ENCODE measurements at regions not wholly inside any gene's neighbourhood (a gene's known extent, or its start where the extent isn't known, plus 50 kb on each side); places are given as distances from the start of the nearest gene placed in this dataset.
"Not testable (repeated sequence)": the region's sequence is repeated elsewhere in the genome, so short reads cannot be mapped to it uniquely, and the experiment has no call there.

DNA sequence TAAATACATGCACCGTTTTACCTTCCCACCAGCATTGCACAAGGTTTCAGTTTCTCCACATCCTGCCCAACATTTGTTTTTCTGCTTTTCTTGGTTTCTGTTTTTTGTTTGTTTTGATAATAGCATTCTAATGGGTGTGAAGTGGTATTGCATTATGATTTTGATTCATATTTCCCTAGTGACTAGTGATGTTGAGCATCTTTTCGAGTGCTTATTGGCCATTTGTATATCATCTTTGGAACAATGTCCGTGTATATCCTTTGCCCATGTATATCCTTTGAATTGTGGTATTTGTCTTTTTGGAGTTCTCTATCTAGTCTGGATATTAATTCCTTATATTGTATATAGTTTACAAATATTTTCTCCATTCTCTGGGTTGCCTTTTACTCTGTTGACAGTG is 2914.8 kb upstream of the OR11H1 start:
- TF ChIP-seq, protein P1, sequence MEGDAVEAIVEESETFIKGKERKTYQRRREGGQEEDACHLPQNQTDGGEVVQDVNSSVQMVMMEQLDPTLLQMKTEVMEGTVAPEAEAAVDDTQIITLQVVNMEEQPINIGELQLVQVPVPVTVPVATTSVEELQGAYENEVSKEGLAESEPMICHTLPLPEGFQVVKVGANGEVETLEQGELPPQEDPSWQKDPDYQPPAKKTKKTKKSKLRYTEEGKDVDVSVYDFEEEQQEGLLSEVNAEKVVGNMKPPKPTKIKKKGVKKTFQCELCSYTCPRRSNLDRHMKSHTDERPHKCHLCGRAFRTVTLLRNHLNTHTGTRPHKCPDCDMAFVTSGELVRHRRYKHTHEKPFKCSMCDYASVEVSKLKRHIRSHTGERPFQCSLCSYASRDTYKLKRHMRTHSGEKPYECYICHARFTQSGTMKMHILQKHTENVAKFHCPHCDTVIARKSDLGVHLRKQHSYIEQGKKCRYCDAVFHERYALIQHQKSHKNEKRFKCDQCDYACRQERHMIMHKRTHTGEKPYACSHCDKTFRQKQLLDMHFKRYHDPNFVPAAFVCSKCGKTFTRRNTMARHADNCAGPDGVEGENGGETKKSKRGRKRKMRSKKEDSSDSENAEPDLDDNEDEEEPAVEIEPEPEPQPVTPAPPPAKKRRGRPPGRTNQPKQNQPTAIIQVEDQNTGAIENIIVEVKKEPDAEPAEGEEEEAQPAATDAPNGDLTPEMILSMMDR (IDR thresholded peaks at IDR 0.05): no peak
- no peaks in the 10 kb centered on the region for H3K4me1 Mint-ChIP-seq
- no peak for DNase-seq
- H3K36me3 ChIP-seq (ENCODE audit: control insufficient read depth, insufficient read depth, low read length): no peaks in the 10 kb centered on the region
- H3K27ac ChIP-seq (ENCODE audit: low read length): no peak overlapping the region
- peaks cover 13% of the 10 kb centered on the region for H3K9me3 ChIP-seq (ENCODE audit: control insufficient read depth, insufficient read depth, low read length)
- ATAC-seq: no peak
- H3K4me3 ChIP-seq (ENCODE audit: low read length): no peak overlapping the region
- peaks cover 13 to 14% of the 10 kb centered on the region in 2 donors for H3K9me3 Mint-ChIP-seq
- intact Hi-C loops (cut with micrococcal nuclease): no loop called here
- H3K4me1 ChIP-seq (ENCODE audit: control insufficient read depth, insufficient read depth, low read length): no peaks in the 10 kb centered on the region
- no peak overlapping the region for H3K4me3 Mint-ChIP-seq
- no peaks in the 10 kb centered on the region for H3K27me3 Mint-ChIP-seq (ENCODE audit: low read depth in 2 of 2)
- H3K27me3 ChIP-seq (ENCODE audit: control insufficient read depth, insufficient read depth, low read length): no peaks in the 10 kb centered on the region
- no peak overlapping the region for H3K27ac Mint-ChIP-seq
- WGBS (ENCODE audit: insufficient coverage): 70% methylated on average over 3 of the region's 3 CpGs
- peaks cover 19% of the 10 kb centered on the region for H3K36me3 Mint-ChIP-seq

DNA sequence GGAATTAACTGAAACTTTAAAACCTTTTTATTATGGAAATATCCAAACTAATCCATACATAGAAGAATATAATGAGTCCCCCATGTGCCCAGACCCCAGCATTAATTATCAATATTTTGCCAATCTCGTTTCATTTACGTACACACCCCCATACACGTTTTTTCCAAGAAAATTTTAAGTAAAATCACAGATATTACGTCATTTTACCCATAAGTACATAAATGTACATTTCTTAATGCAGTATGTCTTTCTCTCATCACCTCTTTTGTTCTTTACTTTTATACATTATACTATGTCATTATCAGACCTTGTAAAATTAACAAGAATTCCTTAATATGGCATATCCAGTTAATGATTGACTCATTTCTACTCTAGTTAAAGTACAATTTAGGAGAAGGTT is 2914.1 kb upstream of the OR11H1 start:
- ATAC-seq; H3K4me3 ChIP-seq (ENCODE audit: low read length); H3K27ac ChIP-seq (ENCODE audit: low read length); DNase-seq; H3K36me3 ChIP-seq (ENCODE audit: control insufficient read depth, insufficient read depth, low read length); H3K27ac Mint-ChIP-seq; intact Hi-C loops (cut with micrococcal nuclease); H3K4me1 ChIP-seq (ENCODE audit: control insufficient read depth, insufficient read depth, low read length); H3K27me3 ChIP-seq (ENCODE audit: control insufficient read depth, insufficient read depth, low read length); H3K9me3 ChIP-seq (ENCODE audit: control insufficient read depth, insufficient read depth, low read length); H3K4me3 Mint-ChIP-seq; H3K4me1 Mint-ChIP-seq; H3K27me3 Mint-ChIP-seq (ENCODE audit: low read depth in 2 of 2): not testable (repeated sequence)
- H3K36me3 Mint-ChIP-seq: peaks cover 16% of the 10 kb centered on the region
- peaks cover 12 to 13% of the 10 kb centered on the region in 2 donors for H3K9me3 Mint-ChIP-seq
- 49% methylated on average over 4 of the region's 4 CpGs for WGBS (ENCODE audit: insufficient coverage)

GRCh38 chr22:12626894-12627293 is 2901.1 kb upstream of the OR11H1 start:
- H3K4me1 ChIP-seq (ENCODE audit: control insufficient read depth, insufficient read depth, low read length); H3K27ac Mint-ChIP-seq; H3K27me3 Mint-ChIP-seq (ENCODE audit: low read depth in 2 of 2); intact Hi-C loops (cut with micrococcal nuclease); H3K4me3 Mint-ChIP-seq; H3K4me1 Mint-ChIP-seq; H3K4me3 ChIP-seq (ENCODE audit: low read length); DNase-seq; H3K27me3 ChIP-seq (ENCODE audit: control insufficient read depth, insufficient read depth, low read length); ATAC-seq; H3K36me3 ChIP-seq (ENCODE audit: control insufficient read depth, insufficient read depth, low read length); H3K27ac ChIP-seq (ENCODE audit: low read length): not testable (repeated sequence)
- peaks cover 16% of the 10 kb centered on the region for H3K9me3 ChIP-seq (ENCODE audit: control insufficient read depth, insufficient read depth, low read length)
- H3K9me3 Mint-ChIP-seq: peaks cover 14 to 25% of the 10 kb centered on the region in 2 donors
- H3K36me3 Mint-ChIP-seq: peaks cover 41% of the 10 kb centered on the region
- 52% methylated on average over 2 of the region's 4 CpGs for WGBS (ENCODE audit: insufficient coverage)

DNA sequence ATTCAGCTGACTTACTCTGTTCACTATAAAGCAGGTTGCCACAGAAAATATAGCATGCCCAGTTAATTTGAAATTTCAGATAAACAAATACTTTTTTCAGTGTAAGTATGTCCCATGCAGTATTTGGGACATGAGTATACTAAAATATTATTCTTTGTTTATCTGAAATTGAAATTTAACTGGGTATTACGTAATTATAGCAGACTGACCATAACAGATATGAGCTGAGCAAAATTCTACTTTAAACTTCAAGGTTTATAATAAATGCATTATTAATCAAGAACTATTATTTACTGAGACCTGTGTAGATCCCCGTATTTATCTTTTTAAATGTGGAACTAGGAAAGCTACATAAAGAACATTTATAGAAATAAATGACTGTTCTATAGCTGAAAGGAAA is 2898.2 kb upstream of the OR11H1 start:
- peaks cover 16% of the 10 kb centered on the region for H3K9me3 ChIP-seq (ENCODE audit: control insufficient read depth, insufficient read depth, low read length)
- H3K4me3 ChIP-seq (ENCODE audit: low read length); H3K27me3 ChIP-seq (ENCODE audit: control insufficient read depth, insufficient read depth, low read length); H3K27ac ChIP-seq (ENCODE audit: low read length); H3K4me3 Mint-ChIP-seq; H3K27ac Mint-ChIP-seq; DNase-seq; intact Hi-C loops (cut with micrococcal nuclease); ATAC-seq; H3K36me3 ChIP-seq (ENCODE audit: control insufficient read depth, insufficient read depth, low read length); H3K4me1 Mint-ChIP-seq; H3K4me1 ChIP-seq (ENCODE audit: control insufficient read depth, insufficient read depth, low read length); H3K27me3 Mint-ChIP-seq (ENCODE audit: low read depth in 2 of 2): not testable (repeated sequence)
- WGBS (ENCODE audit: insufficient coverage): no CpG with 5 or more reads among the region's 2 CpGs
- peaks cover 14 to 25% of the 10 kb centered on the region in 2 donors for H3K9me3 Mint-ChIP-seq
- H3K36me3 Mint-ChIP-seq: peaks cover 52% of the 10 kb centered on the region

GRCh38 chr22:12630965-12631364 is 2897.0 kb upstream of the OR11H1 start:
- H3K36me3 ChIP-seq (ENCODE audit: control insufficient read depth, insufficient read depth, low read length); H3K27ac Mint-ChIP-seq; ATAC-seq; H3K27me3 Mint-ChIP-seq (ENCODE audit: low read depth in 2 of 2); DNase-seq; H3K27me3 ChIP-seq (ENCODE audit: control insufficient read depth, insufficient read depth, low read length); H3K4me3 ChIP-seq (ENCODE audit: low read length); H3K4me3 Mint-ChIP-seq; intact Hi-C loops (cut with micrococcal nuclease); H3K4me1 Mint-ChIP-seq; H3K4me1 ChIP-seq (ENCODE audit: control insufficient read depth, insufficient read depth, low read length); H3K27ac ChIP-seq (ENCODE audit: low read length): not testable (repeated sequence)
- H3K9me3 ChIP-seq (ENCODE audit: control insufficient read depth, insufficient read depth, low read length): peaks cover 16% of the 10 kb centered on the region
- 19% methylated on average over 1 of the region's 3 CpGs for WGBS (ENCODE audit: insufficient coverage)
- Mint-ChIP-seq H3K9me3 (peaks cover 19 to 28% of the 10 kb centered on the region in 2 donors), H3K36me3 (peaks cover 64% of the 10 kb centered on the region)

DNA sequence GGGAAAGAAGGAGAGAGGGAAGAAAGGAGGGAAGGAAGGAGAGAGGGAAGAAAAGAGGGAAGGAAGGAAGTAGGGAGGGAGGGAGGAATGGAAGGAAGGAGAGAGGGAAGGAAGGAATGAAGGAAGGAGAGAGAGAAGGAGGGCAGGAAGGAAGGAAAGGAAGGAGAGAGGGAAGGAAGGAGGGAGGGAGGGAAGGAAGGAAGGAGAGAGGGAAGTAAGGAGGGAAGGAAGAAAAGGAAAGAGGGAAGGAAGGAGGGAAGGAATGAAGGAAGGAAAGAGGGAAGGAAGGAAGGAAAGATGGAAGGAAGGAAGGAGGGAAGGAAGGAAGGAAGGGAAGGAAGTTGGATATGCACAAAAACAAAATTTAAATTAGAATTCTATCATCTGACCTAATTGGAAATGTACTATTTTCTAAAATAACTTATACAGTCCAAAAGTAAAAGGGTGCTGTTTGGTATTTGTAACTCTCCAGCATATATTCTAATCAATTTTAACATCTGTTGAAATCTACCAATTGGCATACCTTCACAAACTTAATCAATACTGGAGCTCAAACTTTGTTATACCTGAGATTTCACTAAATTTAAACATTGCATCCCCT is 2890.3 kb upstream of the OR11H1 start:
- H3K27ac ChIP-seq (ENCODE audit: low read length); H3K4me3 ChIP-seq (ENCODE audit: low read length); ATAC-seq; H3K4me3 Mint-ChIP-seq; H3K4me1 Mint-ChIP-seq; H3K27me3 ChIP-seq (ENCODE audit: control insufficient read depth, insufficient read depth, low read length); H3K27ac Mint-ChIP-seq; DNase-seq; H3K36me3 ChIP-seq (ENCODE audit: control insufficient read depth, insufficient read depth, low read length); H3K4me1 ChIP-seq (ENCODE audit: control insufficient read depth, insufficient read depth, low read length); intact Hi-C loops (cut with micrococcal nuclease); H3K27me3 Mint-ChIP-seq (ENCODE audit: low read depth in 2 of 2); H3K9me3 ChIP-seq (ENCODE audit: control insufficient read depth, insufficient read depth, low read length): not testable (repeated sequence)
- H3K36me3 Mint-ChIP-seq: peaks cover 53% of the 10 kb centered on the region
- H3K9me3 Mint-ChIP-seq: peaks cover 18 to 31% of the 10 kb centered on the region in 2 donors

GRCh38 chr22:12638319-12638718 is 2889.7 kb upstream of the OR11H1 start:
- ATAC-seq; H3K4me1 Mint-ChIP-seq; H3K27ac Mint-ChIP-seq; DNase-seq; H3K4me3 ChIP-seq (ENCODE audit: low read length); intact Hi-C loops (cut with micrococcal nuclease); H3K36me3 ChIP-seq (ENCODE audit: control insufficient read depth, insufficient read depth, low read length); H3K9me3 ChIP-seq (ENCODE audit: control insufficient read depth, insufficient read depth, low read length); H3K27me3 ChIP-seq (ENCODE audit: control insufficient read depth, insufficient read depth, low read length); H3K27ac ChIP-seq (ENCODE audit: low read length); H3K4me1 ChIP-seq (ENCODE audit: control insufficient read depth, insufficient read depth, low read length); H3K4me3 Mint-ChIP-seq; H3K27me3 Mint-ChIP-seq (ENCODE audit: low read depth in 2 of 2): not testable (repeated sequence)
- H3K9me3 Mint-ChIP-seq: peaks cover 18 to 31% of the 10 kb centered on the region in 2 donors
- WGBS (ENCODE audit: insufficient coverage): 82% methylated on average over 3 of the region's 3 CpGs
- peaks cover 46% of the 10 kb centered on the region for H3K36me3 Mint-ChIP-seq
